GM10248 (cell line): ENCODE measurements at regions not wholly inside any gene's neighbourhood (a gene's known extent, or its start where the extent isn't known, plus 50 kb on each side); places are given as distances from the start of the nearest gene placed in this dataset.

Experiments used
- CTCF ChIA-PET: fragments of 300-600 bp; sonication (Branson Sonifier 250); formaldehyde crosslinking; extraction: SDS; loops from one replicate; lab custom pipeline; 2021; ENCODE audit warnings: antibody characterized with exemption; lab: Yijun Ruan, JAX
- POLR2A ChIA-PET: fragments of 350-650 bp; sonication (Branson Sonifier 250); formaldehyde crosslinking; extraction: SDS; loops from one replicate; lab custom pipeline; 2020; ENCODE audit warnings: antibody characterized with exemption; lab: Yijun Ruan, JAX
- DNase-seq: peaks from one replicate; pipeline ENCODE4 v3.0.0; 2012; ENCODE audit errors: extremely low spot score
- TF ChIP-seq, protein P1 (sequence below): IDR thresholded peaks from 2 replicates; pipeline ENCODE4 v1.5.1; 2012; ENCODE audit warnings: mild to moderate bottlenecking, low read depth; ENCODE audit errors: extremely low read depth, missing control alignments, control extremely low read depth

GRCh38 chr3:87361956-87362355 is 85.6 kb upstream of the POU1F1 start:
- ChIA-PET CTCF (interaction anchor here (1.4 kb wide), 2 partner anchors 10 to 14 kb away, joined by 6 to 9 read pairs; no protein-coding TSS in a partner anchor), POLR2A (no interaction called here)
- TF ChIP-seq, protein P1, sequence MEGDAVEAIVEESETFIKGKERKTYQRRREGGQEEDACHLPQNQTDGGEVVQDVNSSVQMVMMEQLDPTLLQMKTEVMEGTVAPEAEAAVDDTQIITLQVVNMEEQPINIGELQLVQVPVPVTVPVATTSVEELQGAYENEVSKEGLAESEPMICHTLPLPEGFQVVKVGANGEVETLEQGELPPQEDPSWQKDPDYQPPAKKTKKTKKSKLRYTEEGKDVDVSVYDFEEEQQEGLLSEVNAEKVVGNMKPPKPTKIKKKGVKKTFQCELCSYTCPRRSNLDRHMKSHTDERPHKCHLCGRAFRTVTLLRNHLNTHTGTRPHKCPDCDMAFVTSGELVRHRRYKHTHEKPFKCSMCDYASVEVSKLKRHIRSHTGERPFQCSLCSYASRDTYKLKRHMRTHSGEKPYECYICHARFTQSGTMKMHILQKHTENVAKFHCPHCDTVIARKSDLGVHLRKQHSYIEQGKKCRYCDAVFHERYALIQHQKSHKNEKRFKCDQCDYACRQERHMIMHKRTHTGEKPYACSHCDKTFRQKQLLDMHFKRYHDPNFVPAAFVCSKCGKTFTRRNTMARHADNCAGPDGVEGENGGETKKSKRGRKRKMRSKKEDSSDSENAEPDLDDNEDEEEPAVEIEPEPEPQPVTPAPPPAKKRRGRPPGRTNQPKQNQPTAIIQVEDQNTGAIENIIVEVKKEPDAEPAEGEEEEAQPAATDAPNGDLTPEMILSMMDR: no peak
- no peak for DNase-seq

GRCh38 chr3:87361271-87361670 is 84.9 kb upstream of the POU1F1 start:
- TF ChIP-seq, protein P1: no peak
- no peak for DNase-seq
- ChIA-PET POLR2A (no interaction called here), CTCF (interaction anchor here (1.4 to 1.5 kb wide), 2 partner anchors 10 kb away, joined by 6 to 9 read pairs; no protein-coding TSS in a partner anchor)

GRCh38 chr3:87359826-87360225 is 83.4 kb upstream of the POU1F1 start:
- ChIA-PET CTCF (interaction anchor here (1.4 to 1.5 kb wide), 2 partner anchors 9 to 12 kb away, joined by 3 to 6 read pairs; no protein-coding TSS in a partner anchor), POLR2A (no interaction called here)
- TF ChIP-seq, protein P1: no peak
- no peak for DNase-seq

GRCh38 chr3:87359025-87359424 is 82.6 kb upstream of the POU1F1 start:
- TF ChIP-seq, protein P1: no peak
- ChIA-PET POLR2A (no interaction called here), CTCF (interaction anchor here (1.3 to 1.4 kb wide), 3 partner anchors 11 to 648 kb away, joined by 3 to 4 read pairs (median 3); no protein-coding TSS in a partner anchor)
- no peak for DNase-seq

GRCh38 chr3:87358066-87358465 is 81.7 kb upstream of the POU1F1 start:
- POLR2A ChIA-PET: no interaction called here
- CTCF ChIA-PET: interaction anchor here (1.3 kb wide), 2 partner anchors 16 to 649 kb away, joined by 3 to 4 read pairs; no protein-coding TSS in a partner anchor
- TF ChIP-seq, protein P1: no peak
- no peak for DNase-seq

GRCh38 chr3:87354398-87354797 is 78.0 kb upstream of the POU1F1 start:
- CTCF ChIA-PET: no interaction called here
- DNase-seq: no peak
- POLR2A ChIA-PET: no interaction called here
- TF ChIP-seq, protein P1: no peak

GRCh38 chr3:87351937-87352336 is 75.6 kb upstream of the POU1F1 start:
- POLR2A ChIA-PET: no interaction called here
- no peak for DNase-seq

More at GRCh38 chr3:87351937-87352336, 75.6 kb upstream of the POU1F1 start:
- TF ChIP-seq, protein P1: no peak
- CTCF ChIA-PET: interaction anchor here (1.6 to 3.2 kb wide), 7 partner anchors 10 to 653 kb away, joined by 5 to 19 read pairs (median 8); no protein-coding TSS in a partner anchor
